H9 (cell line): ENCODE measurements at regions not wholly inside any gene's neighbourhood (a gene's known extent, or its start where the extent isn't known, plus 50 kb on each side); places are given as distances from the start of the nearest gene placed in this dataset.

ENCODE experiments used
- DNase-seq: peaks from one replicate; pipeline ENCODE4 v3.0.0-alpha.2; 2017
- H2AFZ ChIP-seq: one replicate; pipeline ENCODE4 v1.6.1; 2013; ENCODE audit warnings: mild to moderate bottlenecking, low read length, control low read depth, moderate library complexity
- H2AK5ac ChIP-seq: 2 replicates; pipeline ENCODE4 v1.6.1; 2013; ENCODE audit warnings: low read length, control low read depth, mixed read lengths; ENCODE audit not compliant: insufficient read length
- H2BK120ac ChIP-seq: one replicate; pipeline ENCODE4 v1.6.1; 2013; ENCODE audit warnings: low read depth, mild to moderate bottlenecking, low read length, control low read depth, inconsistent platforms; ENCODE audit not compliant: poor library complexity, severe bottlenecking
- H2BK12ac ChIP-seq: 2 replicates; pipeline ENCODE4 v1.6.1; 2013; ENCODE audit warnings: low read length, control low read depth, mixed read lengths, low read depth; ENCODE audit not compliant: insufficient read length
- H2BK15ac ChIP-seq: 2 replicates; pipeline ENCODE4 v1.6.1; 2013; ENCODE audit warnings: low read depth, low read length, control low read depth
- H2BK20ac ChIP-seq: one replicate; pipeline ENCODE4 v1.6.1; 2013; ENCODE audit warnings: low read depth, mild to moderate bottlenecking, low read length, control low read depth, inconsistent platforms; ENCODE audit not compliant: poor library complexity, severe bottlenecking
- H2BK5ac ChIP-seq: 2 replicates; pipeline ENCODE4 v1.6.1; 2013; ENCODE audit warnings: low read length, control low read depth, mixed read lengths; ENCODE audit not compliant: insufficient read length
- H3K14ac ChIP-seq: 2 replicates; pipeline ENCODE4 v1.6.1; 2013; ENCODE audit warnings: low read length, control low read depth; ENCODE audit not compliant: insufficient read depth
- H3K18ac ChIP-seq: 2 replicates; pipeline ENCODE4 v1.6.1; 2013; ENCODE audit warnings: low read depth, mild to moderate bottlenecking, mixed read lengths, low read length, control low read depth; ENCODE audit not compliant: insufficient read length
- H3K23ac ChIP-seq: 2 replicates; pipeline ENCODE4 v1.6.1; 2013; ENCODE audit warnings: low read length, control low read depth, mixed read lengths, low read depth; ENCODE audit not compliant: insufficient read length
- H3K23me2 ChIP-seq: 2 replicates; pipeline ENCODE4 v1.6.1; 2013; ENCODE audit warnings: low read depth, mild to moderate bottlenecking, mixed read lengths, low read length, control low read depth; ENCODE audit not compliant: insufficient read length, poor library complexity, severe bottlenecking
- H3K27ac ChIP-seq: 2 replicates; pipeline ENCODE4 v1.5.1; 2013; ENCODE audit warnings: low read length, control low read depth, mixed read lengths, low read depth; ENCODE audit not compliant: insufficient read length
- H3K27me3 ChIP-seq: 2 replicates; pipeline ENCODE4 v1.6.1; 2013; ENCODE audit warnings: low read length, control low read depth, inconsistent platforms; ENCODE audit not compliant: insufficient read depth
- H3K4ac ChIP-seq: 2 replicates; pipeline ENCODE4 v1.6.1; 2013; ENCODE audit warnings: low read depth, mild to moderate bottlenecking, control low read depth, inconsistent platforms, low read length, moderate library complexity
- H3K4me1 ChIP-seq: 2 replicates; pipeline ENCODE4 v1.6.1; 2013; ENCODE audit warnings: low read length, control low read depth, inconsistent platforms; ENCODE audit not compliant: insufficient read depth
- H3K4me2 ChIP-seq: 2 replicates; pipeline ENCODE4 v1.6.1; 2013; ENCODE audit warnings: low read length, control low read depth, mixed read lengths; ENCODE audit not compliant: insufficient read length, insufficient read depth
- H3K56ac ChIP-seq: 2 replicates; pipeline ENCODE4 v1.6.1; 2013; ENCODE audit warnings: low read depth, mild to moderate bottlenecking, mixed read lengths, low read length, control low read depth; ENCODE audit not compliant: insufficient read length
- H3K79me1 ChIP-seq: 2 replicates; pipeline ENCODE4 v1.6.1; 2013; ENCODE audit warnings: low read depth, mild to moderate bottlenecking, moderate library complexity, low read length, control low read depth, inconsistent platforms; ENCODE audit not compliant: insufficient read depth, poor library complexity, severe bottlenecking
- H3K79me2 ChIP-seq: 2 replicates; pipeline ENCODE4 v1.6.1; 2013; ENCODE audit warnings: low read length, control low read depth, inconsistent platforms; ENCODE audit not compliant: insufficient read depth
- H3K9ac ChIP-seq: 2 replicates; pipeline ENCODE4 v1.6.1; 2013; ENCODE audit warnings: low read length, control low read depth, mixed read lengths; ENCODE audit not compliant: insufficient read length; ENCODE audit errors: extremely low read depth
- H3K9me3 ChIP-seq: one replicate; pipeline ENCODE4 v1.6.1; 2013; ENCODE audit warnings: low read depth, low read length, inconsistent platforms; ENCODE audit not compliant: control insufficient read depth
- H3T11ph ChIP-seq: one replicate; pipeline ENCODE4 v1.6.1; 2013; ENCODE audit warnings: mild to moderate bottlenecking, low read length, control low read depth, inconsistent platforms
- H4K20me1 ChIP-seq: one replicate; pipeline ENCODE4 v1.6.1; 2013; ENCODE audit not compliant: control insufficient read depth, insufficient read length, insufficient read depth
- H4K5ac ChIP-seq: 2 replicates; pipeline ENCODE4 v1.6.1; 2013; ENCODE audit warnings: low read depth, mild to moderate bottlenecking, mixed read lengths, low read length, control low read depth; ENCODE audit not compliant: insufficient read length
- H4K8ac ChIP-seq: replicated peaks from 2 replicates; pipeline ENCODE4 v1.6.1; 2013; ENCODE audit warnings: low read length, control low read depth, mixed read lengths, low read depth; ENCODE audit not compliant: insufficient read length
- H4K91ac ChIP-seq: 2 replicates; pipeline ENCODE4 v1.6.1; 2013; ENCODE audit warnings: low read depth, mild to moderate bottlenecking, moderate library complexity, mixed read lengths, low read length, control low read depth; ENCODE audit not compliant: insufficient read length
- H3K27ac Mint-ChIP-seq, 3 experiments: 2 replicates in 2 of 3; 3 replicates in 1 of 3; pipeline ENCODE4 v1.8.0; 2020 to 2021; ENCODE audit warnings: mixed read lengths in 3 of 3, mild to moderate bottlenecking in 1 of 3, moderate library complexity in 1 of 3
- H3K27me3 Mint-ChIP-seq: 2 replicates; pipeline ENCODE4 v1.8.0; 2021; ENCODE audit warnings: low read depth, mild to moderate bottlenecking, moderate library complexity, mixed read lengths
- H3K36me3 Mint-ChIP-seq, 3 experiments: 2 replicates in 2 of 3; 3 replicates in 1 of 3; pipeline ENCODE4 v1.8.0; 2020 to 2021; ENCODE audit warnings: low read depth in 3 of 3, mixed read lengths in 3 of 3; ENCODE audit not compliant: insufficient read depth in 1 of 3
- H3K4me1 Mint-ChIP-seq, 2 experiments: 2 replicates each; pipeline ENCODE4 v1.8.0; 2020; ENCODE audit warnings: mixed read lengths in 2 of 2
- H3K4me3 Mint-ChIP-seq, 2 experiments: 2 replicates in 1 of 2; 3 replicates in 1 of 2; pipeline ENCODE4 v1.8.0; 2020 to 2021; ENCODE audit warnings: mild to moderate bottlenecking in 2 of 2, mixed read lengths in 2 of 2, moderate library complexity in 1 of 2
- H3K9me3 Mint-ChIP-seq, 2 experiments: 2 replicates in 1 of 2; 3 replicates in 1 of 2; pipeline ENCODE4 v1.8.0; 2020; ENCODE audit warnings: mild to moderate bottlenecking in 2 of 2, mixed read lengths in 2 of 2, moderate library complexity in 1 of 2
- CTCF ChIP-seq: fragments of 200-600 bp; sonication (generic); conservative IDR thresholded peaks from 3 replicates; pipeline ENCODE4 v1.8.0; 2021; ENCODE audit warnings: antibody characterized with exemption, mild to moderate bottlenecking
- WGBS: extraction: QIAGEN DNeasy Blood & Tissue Kit; methylation state at CpG from one replicate; pipeline ENCODE4 v1.1.7; 2013; ENCODE audit warnings: missing lambda C conversion rate, low lambda C conversion rate, mixed read lengths; ENCODE audit not compliant: insufficient read length; ENCODE audit errors: extremely low coverage; 5-methylcytosine and 5-hydroxymethylcytosine counted together

GRCh38 chr17:70324031-70324430 is 154.7 kb downstream of the KCNJ2 start:
- no peak for DNase-seq
- no peak overlapping the region for H3T11ph ChIP-seq
- H3K79me2 ChIP-seq: no peaks in the 10 kb centered on the region
- H3K4ac ChIP-seq: no peak overlapping the region
- H3K36me3 Mint-ChIP-seq: no peaks in the 10 kb centered on the region; a peak in 1 of 7 replicates
- no peaks in the 10 kb centered on the region for H3K23me2 ChIP-seq
- no peak overlapping the region for H4K5ac ChIP-seq
- H3K18ac ChIP-seq: no peak overlapping the region
- no peaks in the 10 kb centered on the region for H4K20me1 ChIP-seq
- no peak overlapping the region for H2BK5ac ChIP-seq
- TF ChIP-seq CTCF: no peak
- H3K4me3 Mint-ChIP-seq: no peak overlapping the region
- no peak overlapping the region for H2BK12ac ChIP-seq
- no peaks in the 10 kb centered on the region for H3K9me3 Mint-ChIP-seq
- no peaks in the 10 kb centered on the region for H3K79me1 ChIP-seq
- H3K56ac ChIP-seq: no peak overlapping the region
- H4K8ac ChIP-seq: no peak overlapping the region
- no peak overlapping the region for H2BK20ac ChIP-seq
- H3K27me3 Mint-ChIP-seq: no peaks in the 10 kb centered on the region
- H2BK15ac ChIP-seq: no peak overlapping the region
- H3K9ac ChIP-seq: no peak overlapping the region
- no peak overlapping the region for H3K4me2 ChIP-seq
- no peaks in the 10 kb centered on the region; a peak in 1 of 4 replicates for H3K4me1 Mint-ChIP-seq
- no peak overlapping the region for H2AFZ ChIP-seq
- H3K23ac ChIP-seq: no peak overlapping the region
- no peak overlapping the region for H4K91ac ChIP-seq
- H3K27ac ChIP-seq: no peak overlapping the region
- no peak overlapping the region for H2BK120ac ChIP-seq
- no peak overlapping the region for H3K14ac ChIP-seq
- WGBS: no CpG with 5 or more reads among the region's 1 CpG
- no peaks in the 10 kb centered on the region for H3K27me3 ChIP-seq
- H2AK5ac ChIP-seq: no peak overlapping the region
- H3K9me3 ChIP-seq: no peaks in the 10 kb centered on the region
- no peaks in the 10 kb centered on the region; the same call in 1 of the 2 replicates for H3K4me1 ChIP-seq
- no peak overlapping the region for H3K27ac Mint-ChIP-seq
